ENCODE measurements at regions not wholly inside any gene's neighbourhood (a gene's known extent, or its start where the extent isn't known, plus 50 kb on each side); places are given as distances from the start of the nearest gene placed in this dataset.

DNA sequence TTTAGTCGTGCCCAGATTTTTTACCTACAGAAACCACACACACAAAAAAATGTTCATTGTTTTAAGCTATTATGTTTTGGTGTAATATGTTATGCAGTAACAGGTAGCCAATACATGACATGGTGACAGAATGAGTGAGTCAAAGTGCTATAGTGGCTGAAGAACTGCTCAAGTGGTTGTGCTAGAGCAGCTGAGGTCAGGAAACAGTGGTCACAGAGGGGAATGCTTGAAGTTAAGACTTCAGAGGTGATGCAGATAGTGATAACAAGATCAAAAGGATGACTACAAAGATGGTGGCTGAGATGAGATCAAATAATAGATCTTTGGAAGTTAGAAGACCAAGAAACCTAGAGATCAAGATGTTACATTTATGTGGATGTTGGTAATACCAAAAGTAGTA, 174.3 kb downstream of the KCNE4 start:
- Histone ChIP-seq H3K9me3 (ENCODE audit: control insufficient read depth, low read depth, low read length) (no peaks in the 10 kb centered on the region), H4K20me1 (ENCODE audit: control insufficient read depth, insufficient read depth, insufficient read length) (no peaks in the 10 kb centered on the region), H3K4me2 (ENCODE audit: insufficient read depth, insufficient read length, low read length) (no peak overlapping the region), H3K14ac (ENCODE audit: insufficient read depth, low read length) (no peak overlapping the region), H2AFZ (ENCODE audit: low read length) (no peak overlapping the region), H3T11ph (ENCODE audit: low read length) (no peak overlapping the region), H3K79me1 (ENCODE audit: insufficient read depth, low read depth, low read length, poor library complexity, severe bottlenecking) (no peaks in the 10 kb centered on the region), H3K23ac (ENCODE audit: insufficient read length, low read depth, low read length) (no peak overlapping the region), H3K4me1 (ENCODE audit: insufficient read depth, low read length) (no peaks in the 10 kb centered on the region; the same call in 1 of the 2 replicates), H4K5ac (ENCODE audit: insufficient read length, low read depth, low read length) (no peak overlapping the region), H3K18ac (ENCODE audit: insufficient read length, low read depth, low read length) (no peak overlapping the region), H3K4ac (ENCODE audit: low read depth, low read length) (no peak overlapping the region), H4K91ac (ENCODE audit: insufficient read length, low read depth, low read length) (no peak overlapping the region), H2BK12ac (ENCODE audit: insufficient read length, low read depth, low read length) (no peak overlapping the region), H2BK120ac (ENCODE audit: low read depth, low read length, poor library complexity, severe bottlenecking) (no peak overlapping the region), H3K27me3 (ENCODE audit: insufficient read depth, low read length) (no peaks in the 10 kb centered on the region), H3K23me2 (ENCODE audit: insufficient read length, low read depth, low read length, poor library complexity, severe bottlenecking) (no peaks in the 10 kb centered on the region), H2BK5ac (ENCODE audit: insufficient read length, low read length) (no peak overlapping the region), H3K79me2 (ENCODE audit: insufficient read depth, low read length) (no peaks in the 10 kb centered on the region), H2BK20ac (ENCODE audit: low read depth, low read length, poor library complexity, severe bottlenecking) (no peak overlapping the region), H3K56ac (ENCODE audit: insufficient read length, low read depth, low read length) (no peak overlapping the region), H3K27ac (ENCODE audit: insufficient read length, low read depth, low read length) (no peak overlapping the region), H2AK5ac (ENCODE audit: insufficient read length, low read length) (no peak overlapping the region), H4K8ac (replicated peaks; ENCODE audit: insufficient read length, low read depth, low read length) (no peak overlapping the region), H2BK15ac (ENCODE audit: low read depth, low read length) (no peak overlapping the region), H3K9ac (ENCODE audit: extremely low read depth, insufficient read length, low read length) (no peak overlapping the region)
- no peak overlapping the region; a peak in 1 of 7 replicates for H3K27ac Mint-ChIP-seq
- peaks cover under 1 to 7% of the 10 kb centered on the region in 2 experiments for H3K4me1 Mint-ChIP-seq
- WGBS (ENCODE audit: extremely low coverage, insufficient read length, low lambda C conversion rate): no CpG with 5 or more reads among the region's 1 CpG
- DNase-seq: no peak
- TF ChIP-seq CTCF (conservative IDR thresholded peaks at IDR 0.05): no peak
- H3K4me3 Mint-ChIP-seq: no peak overlapping the region
- H3K27me3 Mint-ChIP-seq (ENCODE audit: low read depth): no peaks in the 10 kb centered on the region
- no peaks in the 10 kb centered on the region for H3K36me3 Mint-ChIP-seq (ENCODE audit: insufficient read depth in 1 of 3, low read depth in 3 of 3)
- no peaks in the 10 kb centered on the region for H3K9me3 Mint-ChIP-seq

Data from H9 (cell line).